ENCODE measurements at regions not wholly inside any gene's neighbourhood (a gene's known extent, or its start where the extent isn't known, plus 50 kb on each side); places are given as distances from the start of the nearest gene placed in this dataset.
"Not testable (repeated sequence)": the region's sequence is repeated elsewhere in the genome, so short reads cannot be mapped to it uniquely, and the experiment has no call there.

GRCh38 chr2:22175003-22175402 lies 1051.2 kb downstream of the TDRD15 start:
- DNase-seq = no peak

DNA sequence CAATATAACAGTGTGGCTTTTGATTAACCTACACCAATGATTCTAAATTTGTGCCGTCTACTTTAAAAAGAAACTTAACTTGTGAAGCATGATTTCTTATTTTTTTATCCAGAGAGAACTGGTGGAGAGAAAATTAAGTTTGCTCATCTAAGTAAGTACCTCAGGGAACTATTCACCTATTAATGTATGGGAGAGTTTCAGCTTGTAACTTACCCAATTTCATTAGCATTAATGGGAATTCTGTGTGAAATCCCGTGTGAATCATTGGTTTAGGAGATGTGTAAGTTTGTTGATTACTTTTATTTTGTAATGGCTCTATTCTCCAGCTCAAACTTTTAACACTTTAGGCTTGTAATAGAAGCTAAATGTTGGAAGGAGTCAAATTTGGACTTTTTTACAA lies 1061.5 kb downstream of the TDRD15 start:
- DNase-seq = no peak

DNA sequence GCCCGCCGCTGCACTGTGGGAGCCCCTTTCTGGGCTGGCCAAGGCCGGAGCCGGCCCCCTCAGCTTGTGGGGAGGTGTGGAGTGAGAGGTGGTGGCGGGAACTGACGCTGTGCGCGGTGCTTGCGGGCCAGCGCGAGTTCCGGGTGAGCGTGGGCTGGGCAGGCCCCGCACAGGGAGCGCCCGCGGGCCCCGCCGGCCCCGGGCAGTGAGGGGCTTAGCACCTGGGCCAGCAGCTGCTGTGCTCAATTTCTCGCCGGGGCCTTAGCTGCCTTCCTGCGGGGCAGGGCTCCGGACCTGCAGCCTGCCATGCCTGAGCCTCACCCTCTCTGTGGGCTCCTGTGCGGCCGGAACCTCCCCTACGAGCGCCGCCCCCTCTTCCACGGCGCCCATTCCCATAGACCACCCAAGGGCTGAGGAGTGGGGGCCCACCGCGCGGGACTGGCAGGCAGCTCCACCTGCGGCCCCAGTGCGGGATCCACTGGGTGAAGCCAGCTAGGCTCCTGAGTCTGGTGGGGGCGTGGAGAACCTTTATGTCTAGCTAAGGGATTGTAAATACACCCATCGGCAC lies 1062.6 kb downstream of the TDRD15 start:
- DNase-seq = not testable (repeated sequence)

GRCh38 chr2:22189893-22190480 lies 1066.2 kb downstream of the TDRD15 start:
- no peak for DNase-seq

DNA sequence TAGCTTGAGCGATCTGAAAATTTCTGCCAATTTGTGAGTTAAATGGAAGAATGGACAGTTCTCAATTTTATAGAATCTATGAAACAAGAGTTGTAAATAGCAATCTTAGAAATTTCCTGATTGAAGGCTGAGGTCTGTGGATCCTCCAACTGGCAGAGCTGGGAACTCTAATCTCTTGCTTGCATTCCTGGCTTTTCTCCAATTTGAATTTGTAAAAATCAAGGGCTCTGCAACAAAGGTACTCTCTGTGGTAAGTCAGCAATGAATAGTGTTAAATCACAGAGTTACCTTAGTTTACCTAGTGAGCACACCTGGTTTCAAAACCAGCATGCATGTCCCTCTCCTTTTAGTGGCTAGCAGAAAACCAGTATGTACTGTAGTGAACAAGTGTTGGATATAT lies 1070.5 kb downstream of the TDRD15 start:
- no peak for DNase-seq

- DNase-seq = no peak
These were observed 1073.0 kb downstream of the TDRD15 start for GRCh38 chr2:22196806-22197205.

DNA sequence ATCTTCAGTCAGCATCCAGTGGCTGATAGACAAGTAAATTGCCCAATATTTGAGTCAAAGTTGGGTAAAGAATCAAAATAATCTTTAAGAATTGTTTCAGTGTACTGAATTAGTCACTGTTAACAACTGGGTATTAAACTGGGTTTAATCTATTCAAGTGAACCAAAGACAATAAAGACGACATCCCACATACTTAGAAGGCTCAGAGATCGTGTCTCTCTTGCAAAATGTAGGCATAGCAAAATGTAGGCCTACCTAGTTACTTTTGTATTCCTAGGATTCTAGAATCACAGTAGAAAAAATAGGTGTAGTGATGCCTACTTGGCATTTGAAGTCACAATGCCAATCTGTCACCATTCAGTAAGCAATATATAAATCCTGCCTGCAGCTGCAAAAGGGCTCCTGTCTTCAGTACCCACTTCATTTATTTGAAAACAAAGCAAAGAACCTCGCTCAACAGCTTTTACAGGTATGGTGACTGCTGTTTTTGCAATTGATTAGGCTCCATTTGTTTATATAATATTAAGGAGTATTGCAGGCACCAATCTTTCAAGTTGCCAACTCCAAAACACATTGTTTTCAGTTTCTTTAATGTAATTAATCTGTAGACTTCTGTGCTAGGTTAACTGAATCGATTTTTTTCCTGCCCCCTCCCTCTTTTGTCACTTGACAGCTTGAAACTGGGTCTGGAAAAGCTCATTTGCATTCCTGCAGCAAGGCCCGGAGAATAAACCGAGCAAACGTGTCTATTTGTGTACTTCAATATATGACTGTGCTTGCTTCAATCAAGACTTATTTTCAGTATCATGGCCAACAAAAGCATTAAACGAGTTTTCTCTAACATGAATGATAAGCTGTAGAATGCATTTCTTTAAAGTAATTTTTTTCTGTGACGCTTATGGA lies 1074.9 kb downstream of the TDRD15 start:
- DNase-seq = no peak

- no peak for DNase-seq
These were observed 1076.2 kb downstream of the TDRD15 start for GRCh38 chr2:22199994-22200393.

GRCh38 chr2:22209545-22209944 lies 1085.8 kb downstream of the TDRD15 start:
- no peak for DNase-seq

GRCh38 chr2:22213237-22213636 lies 1089.5 kb downstream of the TDRD15 start:
- DNase-seq = no peak

DNA sequence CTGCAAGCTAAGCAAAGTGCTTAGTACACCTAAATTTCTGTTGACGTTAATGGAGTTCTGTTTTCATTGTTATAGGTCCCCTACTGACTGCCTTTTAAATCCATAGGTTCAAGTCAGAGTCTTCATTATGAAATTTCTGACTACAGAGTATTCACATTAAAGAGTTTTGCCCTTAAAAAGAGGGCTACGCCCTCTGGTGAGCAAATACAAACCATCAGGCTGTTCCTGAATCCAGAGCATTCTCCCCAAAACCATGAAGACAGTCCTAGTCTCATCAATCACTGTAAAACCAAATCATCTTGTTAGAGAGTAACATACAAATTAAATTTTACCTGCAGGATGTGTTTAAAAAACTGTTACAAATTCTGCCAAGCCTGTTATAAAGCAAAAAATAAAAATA lies 1091.7 kb downstream of the TDRD15 start:
- no peak for DNase-seq

DNA sequence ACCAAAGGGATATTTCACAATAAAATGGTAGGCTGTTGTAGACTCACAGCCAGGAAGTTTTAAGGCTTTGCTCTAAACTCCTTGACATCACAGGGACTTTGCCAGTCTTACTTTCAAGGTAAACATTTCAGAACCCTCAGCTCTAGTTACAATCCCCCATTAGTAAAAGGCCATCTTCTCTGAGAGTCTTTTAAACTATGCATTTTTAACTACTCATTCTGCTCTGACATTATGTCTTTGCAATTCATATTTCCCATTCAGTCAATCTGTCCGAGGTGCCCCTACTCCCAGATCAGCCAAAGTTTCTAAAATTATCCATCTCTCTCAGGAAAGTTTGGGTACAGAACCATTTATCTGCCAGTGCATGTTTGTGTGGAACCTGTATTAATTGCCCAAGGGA lies 1094.1 kb downstream of the TDRD15 start:
- no peak for DNase-seq

DNA sequence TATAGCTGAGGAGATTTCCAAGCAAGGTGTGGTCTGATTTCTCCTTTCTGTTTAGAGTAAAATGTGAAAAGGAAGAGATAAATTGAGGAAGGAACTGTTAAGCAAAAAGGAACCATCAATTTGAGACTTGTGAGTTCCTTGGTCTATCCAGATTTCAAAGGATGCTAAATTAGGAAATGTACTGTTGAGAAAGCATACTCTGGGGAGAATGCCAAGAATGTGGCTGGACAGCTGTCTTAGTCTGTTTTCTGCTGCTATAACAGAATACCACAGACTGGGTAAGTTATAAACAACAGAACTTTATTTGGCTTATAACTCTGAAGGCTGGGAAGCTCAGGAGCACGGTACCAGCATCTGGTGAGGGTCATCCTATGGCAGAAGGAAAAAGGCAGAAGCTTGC lies 1097.2 kb downstream of the TDRD15 start:
- no peak for DNase-seq

GRCh38 chr2:22238967-22239366 lies 1115.2 kb downstream of the TDRD15 start:
- DNase-seq = no peak

- DNase-seq = no peak
These were observed 1123.7 kb downstream of the TDRD15 start for GRCh38 chr2:22247466-22247865.

DNA sequence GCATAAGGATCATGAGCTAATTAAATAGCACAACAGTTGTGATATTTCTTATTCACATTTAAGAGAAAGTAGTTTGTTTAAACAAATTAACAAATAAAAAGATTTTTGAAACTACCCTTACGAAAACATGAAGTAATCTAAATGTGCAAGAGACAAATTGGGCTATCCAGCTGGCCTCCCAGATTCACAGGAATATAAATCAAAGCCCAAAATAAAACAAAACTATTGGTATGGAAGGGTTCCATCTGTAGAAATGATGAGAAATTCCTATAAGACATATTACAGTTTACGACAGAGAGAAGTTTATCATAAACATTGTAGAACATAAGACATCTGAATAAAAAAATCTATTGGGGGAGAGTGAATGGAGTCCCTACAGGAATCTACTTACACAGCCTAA lies 1125.1 kb downstream of the TDRD15 start:
- no peak for DNase-seq

- DNase-seq = no peak
These were observed 1129.4 kb downstream of the TDRD15 start for GRCh38 chr2:22253171-22253570.

GRCh38 chr2:22261165-22261564 lies 1123.8 kb upstream of the KLHL29 start:
- DNase-seq = no peak

- DNase-seq = no peak
These were observed 1114.6 kb upstream of the KLHL29 start for GRCh38 chr2:22270341-22270740.

DNA sequence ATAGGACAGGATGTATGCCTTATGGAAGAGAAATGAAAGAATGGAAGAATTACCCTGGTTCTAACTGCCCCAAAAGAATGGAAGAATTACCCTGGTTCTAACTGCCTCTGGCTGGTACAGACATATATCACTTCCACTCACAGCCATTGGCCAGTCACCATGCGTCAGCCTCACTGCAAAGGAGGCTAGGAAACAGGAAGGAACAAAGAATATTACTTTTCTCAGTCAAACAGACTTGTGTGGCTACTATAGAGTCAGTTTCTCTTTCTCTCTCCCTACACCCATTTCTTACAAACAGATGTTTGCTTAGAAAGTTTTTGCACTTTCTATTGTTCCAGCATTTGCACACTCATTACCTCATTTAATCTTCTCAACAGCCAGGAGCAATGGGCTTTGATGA lies 1111.1 kb upstream of the KLHL29 start:
- DNase-seq = no peak

GRCh38 chr2:22274661-22275060 lies 1110.3 kb upstream of the KLHL29 start:
- DNase-seq = no peak

GRCh38 chr2:22276696-22277095 lies 1108.3 kb upstream of the KLHL29 start:
- no peak for DNase-seq

DNA sequence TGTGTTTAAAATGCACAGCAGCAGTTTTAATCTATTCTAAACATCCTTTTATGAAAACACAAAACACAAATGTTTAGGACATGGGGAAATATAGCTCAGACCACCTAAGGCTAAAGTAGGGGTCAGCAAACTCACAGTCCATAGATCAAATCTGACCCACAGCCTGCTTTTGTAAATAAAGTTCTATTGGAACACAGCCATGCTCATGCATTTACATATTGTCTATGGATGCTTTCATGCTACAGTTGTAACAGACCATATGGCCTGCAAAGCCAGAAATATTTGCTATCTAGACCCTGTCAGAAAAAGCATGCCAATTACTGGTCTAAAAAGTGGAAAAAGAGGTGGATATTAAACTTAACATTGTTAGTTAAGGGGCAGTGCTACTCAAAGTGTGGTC lies 1105.4 kb upstream of the KLHL29 start:
- DNase-seq = no peak

- no peak for DNase-seq
These were observed 1103.9 kb upstream of the KLHL29 start for GRCh38 chr2:22281033-22281432.

Measured in activated T-cell treated with anti-CD3 and anti-CD28 coated beads, Interleukin-2, amount 50 U/mL, for 1 hour (primary cell).